OCI-LY1 (cell line): ENCODE measurements at regions not wholly inside any gene's neighbourhood (a gene's known extent, or its start where the extent isn't known, plus 50 kb on each side); places are given as distances from the start of the nearest gene placed in this dataset.

ENCODE experiments used
- H2AFZ ChIP-seq: fragments of 200-600 bp; sonication (generic), shearing (Covaris generic); 2 replicates; pipeline ENCODE4 v1.6.0; 2014; ENCODE audit warnings: antibody characterized with exemption, mild to moderate bottlenecking, low read length
- H3F3A ChIP-seq: fragments of 200-600 bp; sonication (generic), shearing (Covaris generic); 2 replicates; pipeline ENCODE4 v1.6.0; 2014; ENCODE audit warnings: mild to moderate bottlenecking, antibody characterized with exemption, low read length, moderate library complexity; ENCODE audit not compliant: insufficient read depth
- H3K27ac ChIP-seq: fragments of 200-600 bp; sonication (generic); 2 replicates; pipeline ENCODE4 v1.5.1; 2014; ENCODE audit warnings: low read length, mixed run types, mild to moderate bottlenecking, low read depth; ENCODE audit not compliant: poor library complexity, severe bottlenecking
- H3K27me3 ChIP-seq: fragments of 200-600 bp; sonication (generic); 2 replicates; pipeline ENCODE4 v1.6.0; 2014; ENCODE audit warnings: antibody characterized with exemption, mild to moderate bottlenecking, low read length, moderate library complexity; ENCODE audit not compliant: insufficient read depth
- H3K36me3 ChIP-seq: fragments of 200-600 bp; sonication (generic); 2 replicates; pipeline ENCODE4 v1.6.1; 2014; ENCODE audit warnings: mild to moderate bottlenecking, antibody characterized with exemption, low read length, moderate library complexity, mixed read lengths; ENCODE audit not compliant: insufficient read depth
- H3K4me1 ChIP-seq: fragments of 200-600 bp; sonication (generic); 2 replicates; pipeline ENCODE4 v1.5.1; 2014; ENCODE audit warnings: mild to moderate bottlenecking, low read length, moderate library complexity; ENCODE audit not compliant: insufficient read depth, severe bottlenecking
- H3K4me2 ChIP-seq: fragments of 200-600 bp; sonication (generic), shearing (Covaris generic); 2 replicates; pipeline ENCODE4 v1.6.1; 2014; ENCODE audit warnings: low read length
- H3K4me3 ChIP-seq: fragments of 200-600 bp; sonication (generic); 2 replicates; pipeline ENCODE4 v1.5.1; 2014; ENCODE audit warnings: low read length, low read depth, mild to moderate bottlenecking, mixed read lengths; ENCODE audit not compliant: poor library complexity, severe bottlenecking
- H3K79me2 ChIP-seq: fragments of 200-600 bp; shearing (Covaris generic); 2 replicates; pipeline ENCODE4 v1.6.1; 2016; ENCODE audit warnings: mixed run types, low read length, mixed read lengths; ENCODE audit not compliant: insufficient read depth
- H3K9ac ChIP-seq: fragments of 200-600 bp; sonication (generic), shearing (Covaris generic); 2 replicates; pipeline ENCODE4 v1.6.1; 2014; ENCODE audit warnings: mild to moderate bottlenecking, low read length, mixed read lengths
- H3K9me2 ChIP-seq: fragments of 200-600 bp; sonication (generic), shearing (Covaris generic); 2 replicates; pipeline ENCODE4 v1.6.1; 2014; ENCODE audit warnings: low read depth, mild to moderate bottlenecking, low read length, mixed read lengths
- H3K9me3 ChIP-seq: fragments of 200-600 bp; shearing (Covaris generic); 2 replicates; pipeline ENCODE4 v1.6.1; 2014; ENCODE audit warnings: low read length, mixed read lengths
- H4K20me1 ChIP-seq: fragments of 200-600 bp; sonication (generic), shearing (Covaris generic); 2 replicates; pipeline ENCODE4 v1.6.0; 2016; ENCODE audit warnings: mild to moderate bottlenecking, low read length; ENCODE audit not compliant: insufficient read depth
- CTCF ChIP-seq: fragments of 200-600 bp; sonication (generic), shearing (Covaris generic); IDR thresholded peaks from 2 replicates; pipeline ENCODE4 v1.5.1; 2017; ENCODE audit warnings: mild to moderate bottlenecking, antibody characterized with exemption, low read length, moderate library complexity, mixed read lengths
- EZH2 ChIP-seq: fragments of 200-600 bp; sonication (generic), shearing (Covaris generic); IDR thresholded peaks from 2 replicates; pipeline ENCODE4 v1.8.0; 2017; ENCODE audit warnings: borderline replicate concordance, mixed run types, mild to moderate bottlenecking, antibody characterized with exemption, low read length, moderate library complexity, mixed read lengths

DNA sequence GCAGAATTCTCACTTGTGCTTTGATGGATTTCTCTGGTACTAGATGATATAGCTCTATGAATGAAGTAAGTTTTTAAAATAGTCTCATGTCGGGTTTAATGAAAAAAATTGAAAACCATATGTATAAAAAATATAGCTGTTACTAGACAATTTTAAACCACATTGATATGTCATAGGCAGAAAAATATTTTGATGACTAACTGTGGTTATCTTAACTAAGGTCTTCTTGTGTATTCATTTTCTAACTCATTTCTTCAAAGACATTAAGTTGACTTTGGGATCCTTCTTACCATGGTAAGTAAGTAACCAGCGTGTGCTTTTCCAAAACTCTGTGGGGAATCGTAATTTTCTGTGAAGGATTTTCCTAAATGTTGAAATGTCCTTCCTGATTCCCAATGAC is 160.9 kb upstream of the COL3A1 start:
- Histone ChIP-seq H3K9me2 (no peaks in the 10 kb centered on the region), H4K20me1 (no peaks in the 10 kb centered on the region), H3K27me3 (no peaks in the 10 kb centered on the region), H3K36me3 (no peaks in the 10 kb centered on the region), H3K4me3 (no peak overlapping the region), H3F3A (no peaks in the 10 kb centered on the region), H3K9me3 (no peaks in the 10 kb centered on the region), H3K9ac (no peak overlapping the region), H3K79me2 (no peaks in the 10 kb centered on the region), H2AFZ (no peak overlapping the region), H3K4me2 (no peak overlapping the region), H3K4me1 (no peaks in the 10 kb centered on the region), H3K27ac (no peak overlapping the region)
- TF ChIP-seq CTCF (no peak), EZH2 (no peak)

DNA sequence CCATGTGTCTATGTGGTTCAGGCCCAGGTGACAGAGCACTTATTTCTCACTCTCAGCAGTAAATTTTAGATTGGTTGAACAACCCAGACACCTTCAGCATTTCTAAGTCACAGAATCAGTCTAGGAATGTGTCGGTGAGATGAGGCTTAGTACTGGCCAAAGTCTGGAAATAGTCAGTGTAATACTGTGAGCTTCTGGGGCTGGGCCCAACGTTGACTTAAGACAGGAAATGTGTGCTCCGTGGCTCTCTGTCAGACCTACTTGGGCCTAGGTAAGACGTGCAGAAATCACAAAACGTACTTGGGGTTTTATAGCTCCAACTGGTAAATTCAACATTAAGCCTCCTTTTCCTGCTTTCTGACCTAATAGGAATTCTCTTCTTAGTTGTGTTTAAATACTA is 160.3 kb upstream of the COL3A1 start:
- Histone ChIP-seq H3K79me2 (no peaks in the 10 kb centered on the region), H4K20me1 (no peaks in the 10 kb centered on the region), H3K4me1 (no peaks in the 10 kb centered on the region), H3K9ac (no peak overlapping the region), H3K9me3 (no peaks in the 10 kb centered on the region), H3K4me3 (no peak overlapping the region), H3K27me3 (no peaks in the 10 kb centered on the region), H3K36me3 (no peaks in the 10 kb centered on the region), H3K9me2 (no peaks in the 10 kb centered on the region), H3K27ac (no peak overlapping the region), H2AFZ (0 out of 2 replicates have a peak overlapping the region, but pooled peaks have one; percentile 73), H3F3A (no peaks in the 10 kb centered on the region), H3K4me2 (no peak overlapping the region)
- TF ChIP-seq CTCF: no peak

GRCh38 chr2:188819011-188819410 is 155.2 kb upstream of the COL3A1 start:
- no peak overlapping the region for H3K27ac ChIP-seq
- H3K4me1 ChIP-seq: no peaks in the 10 kb centered on the region
- H3K9me3 ChIP-seq: no peaks in the 10 kb centered on the region
- H3K79me2 ChIP-seq: no peaks in the 10 kb centered on the region
- H3K9ac ChIP-seq: no peak overlapping the region
- H3K36me3 ChIP-seq: no peaks in the 10 kb centered on the region
- H3K4me3 ChIP-seq: no peak overlapping the region
- H3K9me2 ChIP-seq: no peaks in the 10 kb centered on the region
- H3K4me2 ChIP-seq: no peak overlapping the region
- TF ChIP-seq EZH2: no peak
- no peak for TF ChIP-seq CTCF
- no peaks in the 10 kb centered on the region for H3K27me3 ChIP-seq
- H4K20me1 ChIP-seq: no peaks in the 10 kb centered on the region
- no peak overlapping the region for H2AFZ ChIP-seq
- no peaks in the 10 kb centered on the region for H3F3A ChIP-seq
